Nephron progenitor cell (in vitro differentiated cells): ENCODE measurements at regions not wholly inside any gene's neighbourhood (a gene's known extent, or its start where the extent isn't known, plus 50 kb on each side); places are given as distances from the start of the nearest gene placed in this dataset.

Experiments
- DNase-seq: peaks from one replicate; pipeline ENCODE4 v3.0.0; 2021
- H3K27ac Mint-ChIP-seq: 2 replicates; pipeline ENCODE4 v1.8.0; 2021; ENCODE audit warnings: mild to moderate bottlenecking, moderate library complexity, mixed read lengths
- H3K27me3 Mint-ChIP-seq: 2 replicates; pipeline ENCODE4 v1.8.0; 2021; ENCODE audit warnings: mild to moderate bottlenecking, low read depth, mixed read lengths; ENCODE audit not compliant: poor library complexity
- H3K36me3 Mint-ChIP-seq: 2 replicates; pipeline ENCODE4 v1.8.0; 2021; ENCODE audit warnings: low read depth, mixed read lengths
- H3K4me1 Mint-ChIP-seq: 2 replicates; pipeline ENCODE4 v1.8.0; 2021; ENCODE audit warnings: mixed read lengths
- H3K4me3 Mint-ChIP-seq: 2 replicates; pipeline ENCODE4 v1.8.0; 2021; ENCODE audit warnings: mild to moderate bottlenecking, moderate library complexity, mixed read lengths
- H3K9me3 Mint-ChIP-seq: 2 replicates; pipeline ENCODE4 v1.8.0; 2021; ENCODE audit warnings: mild to moderate bottlenecking, moderate library complexity, mixed read lengths
- CTCF ChIP-seq: fragments of 200-600 bp; sonication (generic); IDR thresholded peaks from 2 replicates; pipeline ENCODE4 v1.5.0; 2021; ENCODE audit warnings: antibody characterized with exemption

GRCh38 chr7:120205101-120205500 lies 67.9 kb upstream of the KCND2 start:
- H3K36me3 Mint-ChIP-seq = no peaks in the 10 kb centered on the region
- H3K4me3 Mint-ChIP-seq = no peak overlapping the region
- no peak for TF ChIP-seq CTCF
- no peak for DNase-seq
- no peaks in the 10 kb centered on the region for H3K27me3 Mint-ChIP-seq
- H3K4me1 Mint-ChIP-seq = no peaks in the 10 kb centered on the region
- no peaks in the 10 kb centered on the region for H3K9me3 Mint-ChIP-seq
- H3K27ac Mint-ChIP-seq = peak overlapping the region; percentile 21

- peaks cover 9% of the 10 kb centered on the region for H3K9me3 Mint-ChIP-seq
Observed at GRCh38 chr7:120207037-120207436, 65.9 kb upstream of the KCND2 start.

GRCh38 chr7:120215654-120216053 lies 57.3 kb upstream of the KCND2 start:
- no peaks in the 10 kb centered on the region for H3K36me3 Mint-ChIP-seq
- H3K4me3 Mint-ChIP-seq = no peak overlapping the region
- no peaks in the 10 kb centered on the region for H3K27me3 Mint-ChIP-seq
- H3K27ac Mint-ChIP-seq = no peak overlapping the region
- no peak for DNase-seq
- no peak for TF ChIP-seq CTCF
- peaks cover 5% of the 10 kb centered on the region for H3K9me3 Mint-ChIP-seq
- no peaks in the 10 kb centered on the region for H3K4me1 Mint-ChIP-seq

More at GRCh38 chr7:120207037-120207436, 65.9 kb upstream of the KCND2 start:
- Mint-ChIP-seq H3K27me3 (no peaks in the 10 kb centered on the region), H3K4me1 (no peaks in the 10 kb centered on the region), H3K36me3 (no peaks in the 10 kb centered on the region), H3K4me3 (no peak overlapping the region), H3K27ac (no peak overlapping the region)
- DNase-seq = no peak
- TF ChIP-seq CTCF = no peak

GRCh38 chr7:120216947-120217346 lies 56.0 kb upstream of the KCND2 start:
- no peaks in the 10 kb centered on the region for H3K36me3 Mint-ChIP-seq
- no peaks in the 10 kb centered on the region for H3K4me1 Mint-ChIP-seq
- H3K27ac Mint-ChIP-seq = no peak overlapping the region
- TF ChIP-seq CTCF = no peak
- no peaks in the 10 kb centered on the region for H3K27me3 Mint-ChIP-seq
- no peaks in the 10 kb centered on the region for H3K9me3 Mint-ChIP-seq
- DNase-seq = no peak
- H3K4me3 Mint-ChIP-seq = no peak overlapping the region

DNA sequence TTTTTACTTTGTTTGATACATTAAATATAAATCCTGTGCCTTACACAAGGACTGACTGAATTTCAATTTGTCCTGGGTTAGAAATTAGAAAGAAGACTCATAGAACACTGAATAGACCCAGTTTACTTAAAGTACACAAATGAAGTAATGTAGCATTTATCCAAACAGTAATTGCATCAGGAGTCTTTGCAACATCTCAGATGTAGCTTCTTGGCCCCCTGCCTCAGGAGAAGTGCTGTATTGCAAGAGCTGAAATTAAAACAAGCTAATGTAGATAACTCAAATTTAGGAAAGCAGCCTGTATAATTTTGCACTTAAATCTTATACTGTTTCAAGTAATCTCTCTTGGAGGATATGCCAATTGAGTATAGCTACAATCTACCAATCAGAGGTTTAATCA lies 54.3 kb upstream of the KCND2 start:
- no peak overlapping the region for H3K27ac Mint-ChIP-seq
- H3K4me1 Mint-ChIP-seq = no peaks in the 10 kb centered on the region
- no peaks in the 10 kb centered on the region for H3K9me3 Mint-ChIP-seq
- TF ChIP-seq CTCF = no peak
- no peaks in the 10 kb centered on the region for H3K36me3 Mint-ChIP-seq
- H3K27me3 Mint-ChIP-seq = no peaks in the 10 kb centered on the region
- no peak overlapping the region for H3K4me3 Mint-ChIP-seq
- no peak for DNase-seq

DNA sequence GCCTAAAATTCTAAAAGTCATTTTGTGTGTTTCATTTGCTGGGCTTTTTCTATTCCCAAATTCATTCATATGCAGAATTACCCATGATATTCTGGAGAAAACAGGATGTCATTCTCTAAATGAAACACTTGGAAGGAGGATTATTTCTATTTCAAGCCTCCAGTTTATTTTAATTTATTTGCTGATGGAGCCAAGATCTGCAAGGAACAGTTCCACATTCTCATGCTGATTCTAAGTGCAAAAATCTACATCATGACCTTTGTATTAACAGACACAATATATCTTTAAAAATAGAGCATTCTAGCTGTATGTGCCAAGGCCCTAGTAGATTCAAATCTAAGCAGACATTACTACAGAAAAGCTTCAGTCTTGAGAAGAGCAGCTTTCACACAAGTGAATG lies 51.3 kb upstream of the KCND2 start:
- TF ChIP-seq CTCF = no peak
- H3K27me3 Mint-ChIP-seq = no peaks in the 10 kb centered on the region
- DNase-seq = no peak
- no peak overlapping the region for H3K4me3 Mint-ChIP-seq
- H3K27ac Mint-ChIP-seq = peak overlapping the region; percentile 21
- H3K4me1 Mint-ChIP-seq = peaks cover 1% of the 10 kb centered on the region
- no peaks in the 10 kb centered on the region for H3K9me3 Mint-ChIP-seq
- H3K36me3 Mint-ChIP-seq = no peaks in the 10 kb centered on the region
